GM21515 (cell line): ENCODE measurements at regions not wholly inside any gene's neighbourhood (a gene's known extent, or its start where the extent isn't known, plus 50 kb on each side); places are given as distances from the start of the nearest gene placed in this dataset.

Source experiments
- ATAC-seq: cut with Tn5 transposase; IDR thresholded peaks from one replicate; pipeline ENCODE4 v1.9.1; 2021; ENCODE audit not compliant: unreplicated experiment

DNA sequence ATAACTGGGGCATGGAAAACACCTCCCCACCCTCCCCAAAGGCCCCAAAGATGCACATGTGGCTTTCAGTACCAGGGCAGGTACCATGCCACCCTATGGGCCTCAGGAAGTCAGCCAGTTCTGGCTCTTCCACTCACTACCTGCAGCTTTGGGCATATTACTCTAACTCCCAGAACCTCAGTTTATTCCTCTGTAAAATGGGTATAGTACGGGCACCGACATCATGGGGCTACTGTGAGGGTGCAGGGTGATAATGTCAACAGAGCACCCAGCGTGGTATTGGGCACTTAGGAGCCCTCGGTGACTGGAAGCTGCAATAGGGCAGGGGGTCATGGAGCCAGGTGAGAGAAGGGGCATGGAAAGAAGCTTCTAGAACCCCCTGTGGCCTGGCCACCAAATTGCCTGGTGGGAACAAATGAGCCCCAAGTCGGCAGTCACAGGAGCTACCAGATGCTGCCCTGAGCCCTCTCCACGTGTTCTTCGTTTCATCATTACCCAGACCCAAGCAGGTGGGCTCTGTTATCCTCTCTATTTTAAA, 512.1 kb downstream of the SHQ1 start:
- no peak for ATAC-seq

DNA sequence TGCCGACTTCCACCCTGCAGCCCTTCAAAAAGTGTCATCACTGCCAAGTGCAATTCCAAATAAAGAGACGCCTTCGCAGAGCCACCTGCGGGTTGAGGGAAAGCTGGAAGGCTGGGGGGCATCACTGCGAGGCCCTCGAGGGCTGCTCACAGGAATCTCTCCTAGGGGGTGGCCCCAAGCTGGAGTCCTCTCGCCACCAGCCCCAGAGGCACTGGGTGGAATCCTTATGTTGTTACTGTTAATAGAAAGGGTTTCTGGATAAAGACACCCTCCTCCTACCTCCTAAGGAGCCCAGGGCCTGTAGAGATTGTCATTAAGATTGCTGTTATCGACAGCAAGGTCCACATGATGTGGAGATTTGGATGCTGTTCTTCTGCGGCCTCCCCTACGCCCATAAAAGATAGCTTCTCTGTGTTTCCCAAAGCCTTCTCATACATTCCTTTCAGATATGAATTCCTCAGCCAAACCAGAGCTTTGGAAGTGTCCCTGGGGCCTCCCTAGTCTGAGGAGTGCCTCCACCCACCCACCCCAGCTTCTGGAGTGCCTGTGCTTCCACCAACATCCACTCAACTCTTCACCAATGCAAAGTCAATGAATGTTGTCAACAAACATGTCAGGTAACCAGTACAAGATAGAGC, 512.7 kb downstream of the SHQ1 start:
- ATAC-seq, result no peak

DNA sequence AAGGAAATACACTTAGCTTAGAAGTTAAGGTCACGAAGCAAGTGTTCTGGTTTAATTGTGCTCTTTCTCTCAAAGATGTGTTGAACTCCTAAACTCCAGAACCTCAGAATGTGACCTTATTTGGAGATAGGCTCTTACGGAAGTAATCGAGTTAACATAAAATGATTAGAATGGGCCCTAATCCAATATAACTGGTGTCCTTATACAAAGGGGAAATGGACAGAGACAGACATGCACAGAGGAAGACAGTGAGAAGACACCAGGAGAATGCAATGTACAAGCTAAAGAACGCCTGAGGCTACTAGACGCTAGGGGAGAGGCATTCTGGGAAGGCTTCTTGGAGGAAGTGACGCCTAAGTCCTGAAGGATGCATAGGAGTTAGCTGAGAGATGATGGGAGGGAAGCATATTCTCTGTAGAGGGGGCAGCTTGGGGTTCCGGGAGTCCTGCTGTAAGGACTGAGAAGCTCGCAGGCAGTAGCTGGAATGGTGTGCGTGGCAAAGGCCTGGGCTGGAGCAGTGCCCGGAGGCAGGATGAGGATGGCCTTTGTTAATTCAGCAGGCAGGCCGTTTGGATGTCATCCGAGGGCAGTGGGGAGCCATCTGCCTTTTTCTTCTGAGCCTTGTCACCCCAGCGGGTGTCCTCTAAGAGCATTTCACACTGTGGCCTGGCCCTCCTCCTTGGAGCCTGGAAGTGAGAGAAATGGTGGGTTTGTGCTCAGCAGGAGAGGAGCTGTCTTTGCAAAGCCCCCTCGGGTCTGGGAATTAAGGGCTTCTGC, 513.4 kb downstream of the SHQ1 start:
- ATAC-seq, result no peak

DNA sequence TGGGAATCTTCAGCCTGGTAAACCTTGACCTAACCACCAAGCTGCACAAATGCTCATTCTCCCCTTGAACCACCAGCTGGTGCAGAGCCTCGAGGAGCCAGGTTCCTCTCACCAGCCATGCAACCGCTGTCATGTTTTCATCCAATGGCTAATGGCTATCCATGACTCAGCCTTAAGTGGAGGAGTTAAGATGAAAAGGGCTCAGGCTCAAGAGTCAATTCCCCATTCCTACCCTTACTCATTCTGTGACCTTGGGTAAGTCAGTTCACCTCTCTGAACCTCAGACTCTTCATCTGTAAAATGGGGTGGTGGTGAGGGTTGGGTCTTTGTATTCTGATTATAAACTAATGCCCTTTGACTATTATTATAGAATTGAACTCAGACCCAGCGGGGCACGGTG, 515.6 kb downstream of the SHQ1 start:
- ATAC-seq, result no peak

DNA sequence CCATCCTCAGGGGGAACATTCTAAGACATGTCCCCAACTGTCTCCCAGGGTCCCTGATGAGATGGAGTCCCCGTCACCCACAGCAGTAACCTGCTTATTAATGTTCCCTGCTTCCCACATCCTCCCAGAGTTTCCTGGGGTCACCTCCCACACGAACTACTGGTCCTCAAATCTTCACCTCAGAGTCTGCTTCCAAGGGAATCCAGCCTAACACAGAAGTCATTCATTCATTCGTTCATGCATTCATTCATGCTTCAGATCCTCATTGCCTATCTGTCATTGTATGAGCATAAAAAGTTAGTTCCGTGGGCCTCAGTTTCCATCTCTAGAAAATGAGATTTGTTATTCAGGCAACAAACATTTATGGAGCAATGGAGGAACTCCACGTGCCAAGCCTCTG, 516.2 kb downstream of the SHQ1 start:
- no peak for ATAC-seq

DNA sequence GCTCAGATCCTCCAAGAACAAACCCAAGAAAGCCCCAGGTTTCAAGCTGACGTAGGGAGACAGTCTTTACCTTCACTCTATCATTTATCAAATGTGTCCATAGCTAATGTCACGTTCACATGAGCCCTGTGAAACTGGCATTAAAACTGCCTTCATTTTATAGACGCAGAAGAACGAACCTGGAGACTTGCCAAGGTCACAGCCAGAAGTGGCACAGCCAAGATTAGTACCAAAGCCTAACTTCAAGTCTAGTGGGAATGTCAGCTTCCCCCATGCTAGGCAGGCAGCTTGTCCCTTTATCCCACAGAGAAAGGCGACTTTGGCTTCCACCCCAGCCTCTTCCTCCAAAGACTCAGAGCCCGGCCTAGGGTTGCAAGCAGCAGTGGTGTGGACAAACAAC, 517.2 kb downstream of the SHQ1 start:
- no peak for ATAC-seq

DNA sequence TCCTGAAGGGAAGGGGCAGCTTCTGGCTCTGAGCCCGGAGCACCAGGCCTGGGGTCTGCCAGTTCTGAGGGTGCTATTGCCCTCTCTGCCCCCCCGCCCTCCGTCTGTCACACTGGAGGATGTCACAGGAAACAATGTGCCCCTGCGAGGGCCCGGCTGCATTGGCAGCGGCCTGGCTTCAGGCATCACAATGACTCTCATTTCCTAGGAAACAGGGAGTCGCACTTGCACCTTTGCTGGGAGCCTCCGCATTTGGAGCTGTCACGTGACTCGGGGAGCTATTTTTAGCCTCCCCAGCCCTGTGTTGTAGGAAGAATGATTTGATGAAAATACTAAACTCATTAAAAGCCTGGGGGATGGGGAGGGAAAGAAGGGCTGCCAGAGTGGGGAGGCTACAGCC, 518.9 kb downstream of the SHQ1 start:
- no peak for ATAC-seq

DNA sequence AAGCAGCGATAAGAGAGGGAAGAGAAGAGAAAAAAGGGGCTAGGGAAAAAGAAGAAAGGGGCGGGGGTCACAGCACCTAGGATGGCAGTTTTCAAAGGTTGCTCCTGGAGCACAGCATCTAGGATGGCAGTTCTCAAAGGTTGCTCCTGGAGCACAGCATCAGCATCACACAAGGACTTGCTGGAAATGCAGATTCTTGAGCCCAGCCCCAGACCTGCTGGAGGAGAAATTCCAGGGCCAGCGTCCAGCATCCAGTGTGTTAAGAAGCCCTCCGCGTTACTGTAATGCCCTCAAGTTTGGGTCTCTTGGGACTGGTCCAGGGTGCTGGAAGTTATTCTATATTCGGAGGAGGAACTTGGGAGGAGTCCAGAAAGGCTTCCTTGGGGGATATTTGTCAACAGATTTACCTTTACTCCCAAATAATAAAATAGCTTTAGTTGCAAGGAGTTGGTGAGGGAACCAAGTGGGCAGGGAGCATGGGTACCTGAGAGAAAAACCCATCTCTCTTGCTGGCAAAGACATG, 519.4 kb downstream of the SHQ1 start:
- ATAC-seq, result no peak

DNA sequence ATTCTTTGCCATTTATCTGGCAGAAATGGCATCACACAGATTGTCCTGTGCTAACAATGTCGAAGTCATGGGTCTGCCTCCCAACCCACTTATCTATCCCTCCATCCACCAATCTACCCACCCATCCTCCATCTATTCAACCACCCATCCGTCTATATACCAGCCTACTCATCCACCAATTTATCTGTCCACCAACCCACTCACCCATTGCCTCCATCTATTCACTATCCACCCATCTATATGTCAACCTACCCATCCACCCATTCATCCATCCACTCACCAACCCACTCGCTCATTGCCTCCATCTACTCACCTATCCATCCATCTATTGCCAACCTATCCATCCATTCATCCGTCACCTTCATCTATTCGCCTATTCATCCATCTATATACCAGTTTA, 521.2 kb downstream of the SHQ1 start:
- ATAC-seq, result no peak

DNA sequence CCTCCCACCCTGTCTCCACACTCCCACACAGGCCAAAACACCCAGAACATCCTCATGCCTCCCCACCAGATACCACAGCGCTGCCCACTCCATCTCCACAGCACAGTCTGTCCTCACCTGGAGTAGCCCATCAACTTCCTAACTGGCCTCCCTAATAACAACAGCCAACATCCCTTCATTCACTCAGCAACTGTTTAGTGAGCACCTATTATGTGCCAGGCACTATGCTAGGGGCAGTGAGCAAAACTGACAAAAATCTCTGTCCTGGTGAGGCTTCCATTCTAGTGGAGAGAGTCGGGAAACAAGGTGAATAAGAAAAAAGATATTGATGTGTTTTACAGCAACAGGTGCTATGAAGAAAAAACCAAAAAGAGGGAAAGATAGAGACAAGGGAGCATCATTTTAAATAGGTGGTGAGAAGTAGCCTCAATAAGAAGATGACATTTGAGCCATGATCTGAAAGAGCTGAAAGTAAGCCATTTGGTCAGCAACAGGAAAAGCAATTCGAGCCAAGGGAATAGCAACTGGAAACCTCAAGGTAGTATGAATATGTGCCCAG, 523.9 kb downstream of the SHQ1 start:
- no peak for ATAC-seq

DNA sequence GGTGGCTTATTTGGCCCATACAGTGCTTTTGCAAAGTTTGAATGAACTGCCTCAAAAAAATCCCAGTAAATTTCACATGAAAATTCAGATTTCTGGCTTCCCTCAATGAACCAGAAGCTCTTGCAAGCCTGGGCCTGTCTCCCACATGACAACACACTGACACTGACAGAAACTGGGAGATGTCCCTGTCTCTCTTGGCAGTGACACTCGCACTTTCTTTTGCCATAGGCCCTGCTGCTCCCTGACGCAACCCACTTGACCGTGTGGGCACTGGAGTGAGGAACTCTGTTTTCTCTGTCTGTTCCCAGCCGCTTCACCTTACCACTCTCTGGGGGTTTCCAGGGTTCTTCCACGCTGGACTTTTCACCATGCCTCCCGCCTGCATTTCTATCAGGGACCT, 524.5 kb downstream of the SHQ1 start:
- no peak for ATAC-seq

DNA sequence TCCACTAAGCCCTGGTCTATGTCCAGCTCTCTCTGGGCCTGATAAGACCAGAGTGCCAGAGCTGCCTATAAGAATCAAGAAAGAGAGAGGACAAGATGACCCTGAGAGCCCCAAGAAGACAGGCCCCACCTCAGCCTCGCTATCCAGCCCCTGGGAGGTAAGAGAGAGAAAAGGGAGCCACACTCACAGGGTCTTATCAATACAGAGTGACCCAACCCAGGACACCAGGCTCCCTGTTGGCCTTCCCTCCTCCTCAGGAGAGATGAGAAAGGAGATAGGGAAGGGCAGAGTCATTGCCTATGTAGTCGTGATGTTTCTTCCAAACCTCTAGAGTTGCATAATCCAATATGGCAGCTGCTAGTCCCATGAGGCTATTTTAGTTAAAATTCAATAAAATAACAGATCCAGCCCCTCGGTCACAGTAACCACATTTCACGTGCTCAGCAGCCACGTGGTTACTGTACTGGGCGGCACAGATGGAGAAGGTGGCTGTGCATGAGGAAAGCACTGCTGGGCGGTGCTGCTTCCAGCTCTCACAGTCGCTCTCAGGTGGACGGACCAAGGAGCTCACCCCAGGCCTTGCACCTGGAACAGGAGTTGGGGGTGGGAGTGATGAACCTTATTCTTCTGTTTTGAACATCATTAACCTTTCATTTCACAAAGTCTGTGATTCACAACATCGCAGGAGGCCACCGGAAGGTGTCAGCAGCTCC, 525.8 kb downstream of the SHQ1 start:
- ATAC-seq, result no peak

DNA sequence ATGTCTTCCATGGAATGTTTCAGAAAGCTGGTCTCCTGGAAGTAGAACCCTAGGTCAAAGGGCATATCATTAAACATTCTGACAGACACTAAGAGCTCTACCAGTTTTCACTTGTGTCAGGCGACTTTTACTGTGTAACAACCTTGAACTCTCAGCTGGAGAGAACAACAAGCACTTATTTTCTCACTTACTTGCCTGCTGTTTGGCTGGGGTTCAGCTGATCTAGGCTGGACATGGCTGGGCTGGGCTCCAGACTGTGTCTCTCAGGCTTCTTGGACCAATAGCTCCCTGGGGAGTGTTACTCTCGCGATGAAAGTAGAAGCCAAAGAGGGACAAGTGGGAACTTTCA, 527.3 kb downstream of the SHQ1 start:
- no peak for ATAC-seq

DNA sequence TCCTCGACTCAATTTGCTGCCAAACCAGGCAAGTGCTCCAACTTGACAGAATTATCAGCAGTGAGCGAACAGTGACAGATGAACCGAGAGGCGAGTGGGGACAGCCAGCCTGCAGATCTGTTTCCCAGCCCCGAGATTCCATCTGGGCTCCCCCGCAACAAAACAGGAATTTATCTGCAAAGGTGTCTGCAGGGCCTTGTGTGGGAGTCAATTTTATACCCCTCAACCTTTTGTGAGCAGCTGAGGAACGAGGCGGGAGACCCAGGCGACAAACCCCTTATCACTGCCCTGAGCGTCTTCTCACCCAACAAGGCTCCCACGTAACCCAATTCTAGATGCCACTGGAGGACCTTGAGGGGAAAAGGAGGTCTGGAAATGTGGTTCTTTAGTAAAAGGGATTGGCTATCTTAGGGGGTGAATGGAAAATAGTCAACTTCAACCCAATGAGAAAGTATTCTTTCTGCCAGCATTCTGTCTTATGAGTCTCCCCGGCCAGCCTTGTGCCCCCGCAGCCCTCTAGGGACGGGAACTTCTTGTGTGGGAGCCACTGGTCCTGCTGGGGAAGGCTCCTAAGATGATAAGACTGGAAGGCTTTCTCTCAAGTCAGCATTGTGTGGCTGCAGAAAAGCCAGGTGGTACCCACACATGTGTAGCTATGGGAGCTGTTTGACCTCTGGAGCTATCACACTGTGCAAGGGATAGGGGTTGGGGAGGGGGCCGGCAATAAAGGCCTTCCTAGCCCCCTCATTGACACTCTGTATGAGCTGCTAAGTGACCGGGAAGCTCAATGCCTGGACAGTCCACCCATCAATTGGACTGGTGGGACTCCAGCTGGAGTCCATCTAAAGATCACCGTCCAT, 527.9 kb downstream of the SHQ1 start:
- no peak for ATAC-seq

DNA sequence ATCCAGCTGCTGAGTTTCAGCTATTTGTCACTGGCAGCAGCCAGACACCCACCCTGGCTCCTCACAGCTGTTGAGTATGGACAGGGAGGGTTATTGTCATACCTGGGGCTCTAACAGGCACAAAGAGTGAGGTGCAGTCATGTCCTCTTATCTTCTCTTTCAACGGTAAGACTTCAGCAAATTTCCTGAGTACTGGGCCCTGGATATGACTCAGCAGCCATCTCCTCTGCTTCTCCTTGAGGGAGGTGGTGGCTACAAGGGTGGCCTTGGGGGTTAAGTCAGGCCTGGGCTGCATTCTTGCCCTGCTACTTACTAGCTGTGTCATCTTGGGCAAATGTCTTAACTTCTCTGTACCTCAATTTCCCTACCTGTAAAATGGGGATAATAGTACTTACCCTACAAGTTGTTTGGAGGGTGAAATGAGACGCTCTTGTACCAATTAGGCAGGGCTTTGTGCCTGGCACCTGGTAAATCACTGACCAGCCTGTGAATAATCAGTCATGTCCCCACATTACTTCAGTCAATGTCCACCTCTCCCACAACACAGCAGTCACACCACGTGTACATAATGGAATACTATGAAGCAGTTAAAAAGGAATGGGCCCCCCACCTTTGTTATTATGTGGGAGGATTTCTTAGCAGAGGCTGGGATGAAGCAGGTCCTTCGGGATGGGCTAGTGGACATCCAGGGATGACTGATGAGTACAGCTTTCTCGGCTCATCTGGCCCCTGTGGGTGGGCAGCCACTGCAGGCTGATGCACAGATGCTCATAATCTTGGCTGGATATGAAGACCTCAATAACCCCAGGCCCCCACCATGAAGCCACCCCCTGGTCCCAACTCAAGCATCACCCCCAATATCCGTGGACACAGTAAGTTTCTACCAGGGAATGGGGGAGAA, 528.8 kb downstream of the SHQ1 start:
- ATAC-seq, result no peak

DNA sequence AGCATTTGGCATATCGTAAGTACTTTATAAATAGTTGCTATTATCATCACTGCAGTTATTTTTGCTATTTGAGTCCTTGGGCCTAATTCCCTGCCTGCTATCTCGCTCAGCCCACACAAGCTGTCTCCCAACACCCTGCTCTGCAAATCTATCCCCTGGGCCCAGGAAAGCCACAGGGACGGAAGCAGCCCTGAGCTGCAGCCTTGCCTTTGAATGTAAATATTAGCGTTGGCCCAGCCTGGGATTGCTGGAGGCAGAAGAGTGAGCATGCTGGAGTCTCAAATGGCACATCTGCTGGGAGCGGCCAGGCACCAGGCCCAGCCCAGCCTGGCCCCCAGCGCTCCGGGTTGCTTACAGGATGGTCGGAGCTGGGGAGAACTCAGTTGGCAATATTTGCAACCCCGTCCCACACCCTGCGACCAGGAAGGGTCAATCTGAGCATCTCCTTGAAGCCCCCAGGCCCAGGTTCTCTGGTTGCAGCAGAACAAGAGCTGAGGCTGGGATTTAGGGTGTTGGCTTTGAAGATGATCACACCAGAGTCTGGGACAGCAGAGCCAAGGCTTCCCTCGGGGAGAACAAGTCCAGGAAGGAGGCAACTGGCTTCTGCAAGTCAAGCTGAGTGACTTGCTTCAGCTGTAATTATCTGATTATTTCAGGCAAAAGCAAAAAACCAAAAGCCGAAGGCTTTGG, 529.6 kb downstream of the SHQ1 start:
- no peak for ATAC-seq

DNA sequence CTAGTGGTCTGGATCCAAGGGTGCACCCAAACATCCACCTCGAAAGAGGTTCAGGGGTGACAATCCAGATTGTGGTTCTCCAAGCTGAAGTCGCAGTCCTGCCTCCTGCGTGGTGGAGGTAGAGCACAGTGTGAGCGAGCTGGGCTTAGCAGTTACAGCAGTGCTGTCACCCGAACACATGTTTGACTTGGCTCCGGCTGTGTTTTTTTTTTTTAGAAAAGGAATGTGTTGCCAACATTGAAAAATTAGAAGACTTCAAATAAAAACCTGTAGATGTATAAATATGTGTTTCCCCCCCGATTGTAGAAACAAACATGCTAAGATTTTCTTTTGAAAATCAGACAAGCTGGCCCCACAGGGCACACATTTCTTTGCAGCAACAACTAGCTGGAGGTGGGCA, 530.8 kb downstream of the SHQ1 start:
- ATAC-seq, result no peak

DNA sequence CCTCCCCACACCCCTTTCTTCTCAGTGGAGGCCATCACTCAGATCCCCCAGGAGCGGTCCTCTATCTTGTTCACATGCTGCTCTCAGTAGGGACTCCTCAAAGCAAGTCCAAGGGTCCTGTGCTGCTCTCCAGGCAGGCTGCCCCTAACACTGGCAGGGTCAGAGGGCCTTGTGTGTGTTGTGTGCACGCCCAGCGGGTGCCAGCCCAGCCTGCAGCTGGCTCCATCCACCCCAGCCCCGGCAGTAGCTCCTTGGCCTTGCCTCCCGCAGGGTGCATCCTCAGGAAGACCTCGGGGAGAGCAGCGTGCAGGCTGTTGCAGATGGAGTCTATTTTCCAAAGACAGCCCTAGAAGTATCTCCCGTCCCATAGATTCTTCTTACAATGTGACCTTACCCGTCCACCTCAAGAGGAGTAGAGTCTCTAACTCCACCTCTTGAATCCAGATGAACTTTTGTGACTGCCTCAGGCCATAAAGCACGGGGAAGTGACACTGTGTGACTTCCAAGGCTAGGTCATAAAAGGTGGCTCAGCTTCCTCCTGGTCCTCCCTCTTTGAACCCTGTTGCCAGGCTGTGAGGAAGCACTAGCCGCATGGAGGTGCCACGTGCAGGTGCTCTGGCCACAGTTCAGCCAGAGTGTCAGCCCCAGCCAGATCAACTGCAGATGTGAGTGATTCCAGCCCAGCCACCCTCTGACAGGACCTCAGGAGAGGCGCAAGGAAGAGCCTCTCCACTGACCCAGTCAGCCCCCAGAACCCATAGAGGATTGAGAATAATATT, 531.6 kb downstream of the SHQ1 start:
- no peak for ATAC-seq
